ENCODE measurements at regions not wholly inside any gene's neighbourhood (a gene's known extent, or its start where the extent isn't known, plus 50 kb on each side); places are given as distances from the start of the nearest gene placed in this dataset.

DNA sequence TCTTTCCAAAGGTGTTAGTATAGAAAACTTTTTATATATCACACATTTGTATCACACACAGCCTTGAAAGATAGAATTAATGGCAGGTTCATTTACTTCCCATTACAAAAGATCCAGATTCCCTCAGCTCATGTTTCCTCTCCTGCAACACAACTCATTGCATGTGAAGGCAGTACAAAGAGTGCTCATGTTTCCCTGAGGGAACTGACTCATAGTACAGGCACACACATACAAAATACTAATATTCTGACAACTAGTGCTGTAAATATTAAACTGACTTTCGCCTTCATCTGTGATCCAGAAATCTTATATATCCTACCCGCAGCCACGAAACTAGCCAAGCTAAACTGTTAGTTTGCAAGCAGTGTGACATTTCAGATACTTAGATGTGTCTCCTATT, 819.8 kb upstream of the PCDH7 start:
- no peak overlapping the region for H3K4me3 ChIP-seq (replicated peaks in 1 of 3; ENCODE audit: insufficient read depth in 1 of 3, low read depth in 1 of 3, low read length in 3 of 3)
- H3K4me2 ChIP-seq (ENCODE audit: insufficient read depth, low read length): no peak overlapping the region
- no peaks in the 10 kb centered on the region for H3K9me1 ChIP-seq (replicated peaks; ENCODE audit: control insufficient read depth, extremely low read depth, insufficient read depth, low read length)
- intact Hi-C loops (cut with micrococcal nuclease): no loop called here
- no peaks in the 10 kb centered on the region for H3K36me3 ChIP-seq (ENCODE audit: control insufficient read depth in 2 of 2, extremely low read depth in 1 of 2, insufficient read depth in 2 of 2, low read length in 2 of 2)
- H3K79me2 ChIP-seq (ENCODE audit: control insufficient read depth, insufficient read depth, low read length): no peaks in the 10 kb centered on the region
- no peak overlapping the region for H2AFZ ChIP-seq (ENCODE audit: low read depth, low read length)
- no TSS peak for BruUV-seq (replicated peaks)
- H3K4me1 ChIP-seq (ENCODE audit: control insufficient read depth, extremely low read depth, insufficient read depth, low read length): no peaks in the 10 kb centered on the region
- H3K9me3 ChIP-seq (replicated peaks; ENCODE audit: control insufficient read depth, insufficient read depth, low read length): no peaks in the 10 kb centered on the region
- TF ChIP-seq MYC (IDR thresholded peaks at IDR 0.05; ENCODE audit: low read depth, low read length) (no peak), POLR2A (IDR thresholded peaks at IDR 0.05; ENCODE audit: low read depth, low read length) (no peak), GATA2 (IDR thresholded peaks at IDR 0.05; ENCODE audit: insufficient read depth, insufficient read length, low read depth, low read length) (no peak), EZH2 (IDR thresholded peaks at IDR 0.05; ENCODE audit: borderline replicate concordance, low read depth, low read length, severe bottlenecking) (no peak), POLR2AphosphoS5 (IDR thresholded peaks at IDR 0.05; ENCODE audit: insufficient read depth, low read depth, low read length) (no peak), FOS (IDR thresholded peaks at IDR 0.05; ENCODE audit: borderline replicate concordance, insufficient read depth, low read length) (no peak), JUN (IDR thresholded peaks at IDR 0.05; ENCODE audit: borderline replicate concordance, insufficient read depth, insufficient read length, low read depth) (no peak)
- TF ChIP-seq, protein P1, sequence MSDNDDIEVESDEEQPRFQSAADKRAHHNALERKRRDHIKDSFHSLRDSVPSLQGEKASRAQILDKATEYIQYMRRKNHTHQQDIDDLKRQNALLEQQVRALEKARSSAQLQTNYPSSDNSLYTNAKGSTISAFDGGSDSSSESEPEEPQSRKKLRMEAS (IDR thresholded peaks at IDR 0.05; ENCODE audit: insufficient read depth, insufficient read length): no peak
- TF ChIP-seq, protein P2, sequence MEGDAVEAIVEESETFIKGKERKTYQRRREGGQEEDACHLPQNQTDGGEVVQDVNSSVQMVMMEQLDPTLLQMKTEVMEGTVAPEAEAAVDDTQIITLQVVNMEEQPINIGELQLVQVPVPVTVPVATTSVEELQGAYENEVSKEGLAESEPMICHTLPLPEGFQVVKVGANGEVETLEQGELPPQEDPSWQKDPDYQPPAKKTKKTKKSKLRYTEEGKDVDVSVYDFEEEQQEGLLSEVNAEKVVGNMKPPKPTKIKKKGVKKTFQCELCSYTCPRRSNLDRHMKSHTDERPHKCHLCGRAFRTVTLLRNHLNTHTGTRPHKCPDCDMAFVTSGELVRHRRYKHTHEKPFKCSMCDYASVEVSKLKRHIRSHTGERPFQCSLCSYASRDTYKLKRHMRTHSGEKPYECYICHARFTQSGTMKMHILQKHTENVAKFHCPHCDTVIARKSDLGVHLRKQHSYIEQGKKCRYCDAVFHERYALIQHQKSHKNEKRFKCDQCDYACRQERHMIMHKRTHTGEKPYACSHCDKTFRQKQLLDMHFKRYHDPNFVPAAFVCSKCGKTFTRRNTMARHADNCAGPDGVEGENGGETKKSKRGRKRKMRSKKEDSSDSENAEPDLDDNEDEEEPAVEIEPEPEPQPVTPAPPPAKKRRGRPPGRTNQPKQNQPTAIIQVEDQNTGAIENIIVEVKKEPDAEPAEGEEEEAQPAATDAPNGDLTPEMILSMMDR (IDR thresholded peaks at IDR 0.05; ENCODE audit: extremely low read depth in 1 of 2, insufficient read depth in 1 of 2, low read depth in 1 of 2, low read length in 2 of 2): no peak
- DNase-seq (ENCODE audit: low read depth, low spot score): no peak
- ChIA-PET CTCF (no interaction called here), POLR2A (no interaction called here)
- no peaks in the 10 kb centered on the region for H4K20me1 ChIP-seq (replicated peaks; ENCODE audit: control insufficient read depth, extremely low read depth, insufficient read depth, low read length)
- no peak for FAIRE-seq
- no peak overlapping the region for H3K27ac ChIP-seq (ENCODE audit: insufficient read depth, low read depth, low read length)
- dilution Hi-C loops (cut with MboI; ENCODE audit: extremely low pct_ligation_motif_present, low sequenced_read_pairs): no loop called here
- H3K27me3 ChIP-seq (ENCODE audit: control insufficient read depth in 2 of 2, insufficient read depth in 2 of 2, low read length in 2 of 2): no peaks in the 10 kb centered on the region
- no peak overlapping the region for H3K9ac ChIP-seq (replicated peaks; ENCODE audit: extremely low read depth, insufficient read depth, low read length)

Data from endothelial cell of umbilical vein (primary cell).